ELR (cell line): ENCODE measurements at regions not wholly inside any gene's neighbourhood (a gene's known extent, or its start where the extent isn't known, plus 50 kb on each side); places are given as distances from the start of the nearest gene placed in this dataset.

Source experiments
- DNase-seq: peaks from one replicate; pipeline ENCODE4 v3.0.0-alpha.2; 2015; ENCODE audit warnings: low read depth

DNA sequence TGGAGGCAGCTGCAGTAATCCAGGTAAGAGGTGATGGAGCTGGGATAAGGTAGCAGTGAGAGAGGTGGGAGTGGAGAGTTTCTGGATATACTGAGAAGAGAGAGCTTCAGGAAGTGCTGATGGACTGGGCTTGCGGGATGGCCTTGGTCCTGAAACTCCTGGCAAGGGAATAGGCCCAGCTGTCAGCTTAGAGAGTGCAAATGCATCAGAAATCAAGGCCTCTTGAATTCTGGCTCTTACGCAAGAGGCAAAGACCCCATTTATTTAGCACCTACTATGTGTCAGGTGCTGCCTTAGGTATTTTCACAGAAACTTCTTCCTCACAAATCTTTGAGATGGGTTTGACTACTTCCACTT is 227.2 kb upstream of the MAP3K1 start:
- DNase-seq = no peak

- DNase-seq = no peak
Measured at GRCh38 chr5:56587381-56588130, 227.8 kb upstream of the MAP3K1 start.

- DNase-seq = no peak
Measured at GRCh38 chr5:56585999-56586691, 229.2 kb upstream of the MAP3K1 start.

DNA sequence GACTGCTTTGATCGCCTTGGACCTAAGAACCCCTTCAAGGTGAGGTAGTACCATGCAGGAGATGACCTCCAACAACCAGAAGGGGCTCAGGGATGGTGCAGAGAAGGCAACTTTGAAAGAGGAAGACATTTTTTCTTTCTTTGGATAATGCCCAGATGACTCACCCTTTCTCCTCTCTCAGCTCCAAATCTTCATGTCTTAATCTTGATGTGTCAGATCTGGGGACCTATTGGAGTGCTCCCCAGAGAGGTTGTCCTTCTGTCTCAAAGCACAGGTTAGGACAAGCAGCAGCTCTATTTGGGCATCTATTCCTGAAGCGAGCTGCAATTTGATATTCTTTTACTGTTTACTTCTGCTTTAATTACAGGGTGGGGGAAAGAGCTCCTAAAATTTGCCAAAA is 229.9 kb upstream of the MAP3K1 start:
- DNase-seq = peak; percentile 22

DNA sequence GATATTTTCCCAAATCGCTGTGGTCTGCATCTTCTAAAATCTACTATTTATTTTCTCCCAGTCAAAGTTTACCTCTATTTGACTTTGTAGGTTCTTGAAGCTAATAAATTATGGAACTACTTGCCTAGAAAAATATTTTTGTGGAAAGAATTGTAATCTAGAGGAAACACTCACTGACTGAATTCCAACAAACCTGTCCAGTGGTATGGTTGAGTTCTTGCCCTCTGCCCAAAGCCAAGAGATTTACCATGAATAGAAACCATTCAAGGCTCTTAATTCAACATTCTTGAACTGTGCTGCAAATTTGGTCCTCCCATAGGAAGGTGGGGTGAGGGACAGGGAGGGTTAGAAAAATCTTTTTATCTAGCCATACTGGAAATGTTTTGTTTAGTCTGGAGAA is 233.9 kb upstream of the MAP3K1 start:
- DNase-seq = no peak

DNA sequence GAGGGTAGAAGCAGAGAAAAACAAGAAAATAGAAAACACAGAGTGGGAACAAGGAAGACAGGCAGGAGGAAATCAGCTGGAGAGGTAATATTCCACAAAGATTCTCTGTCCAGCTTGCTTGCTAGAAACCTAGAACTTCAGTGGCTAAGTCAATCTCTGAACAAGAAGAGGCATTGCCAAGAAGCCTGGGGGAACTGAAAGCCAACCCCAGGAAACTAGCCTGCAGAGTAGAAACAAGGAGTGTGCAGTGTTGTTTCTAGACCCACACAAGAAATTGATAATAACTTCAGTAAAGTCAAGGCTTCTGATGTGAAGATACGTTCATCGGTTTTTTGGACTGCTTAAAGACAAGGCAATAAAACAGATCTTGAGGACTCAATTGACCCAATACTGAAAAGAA is 234.5 kb upstream of the MAP3K1 start:
- DNase-seq = no peak

GRCh38 chr5:56575821-56576220 is 239.5 kb upstream of the MAP3K1 start:
- no peak for DNase-seq

- peak; percentile 71 for DNase-seq
Measured at GRCh38 chr5:56574778-56575177, 240.6 kb upstream of the MAP3K1 start.

- peak; percentile 22 for DNase-seq
Measured at GRCh38 chr5:56569566-56569965, 245.8 kb upstream of the MAP3K1 start.

GRCh38 chr5:56569076-56569475 is 246.3 kb upstream of the MAP3K1 start:
- DNase-seq = no peak

GRCh38 chr5:56567278-56567677 is 248.1 kb upstream of the MAP3K1 start:
- DNase-seq = no peak

DNA sequence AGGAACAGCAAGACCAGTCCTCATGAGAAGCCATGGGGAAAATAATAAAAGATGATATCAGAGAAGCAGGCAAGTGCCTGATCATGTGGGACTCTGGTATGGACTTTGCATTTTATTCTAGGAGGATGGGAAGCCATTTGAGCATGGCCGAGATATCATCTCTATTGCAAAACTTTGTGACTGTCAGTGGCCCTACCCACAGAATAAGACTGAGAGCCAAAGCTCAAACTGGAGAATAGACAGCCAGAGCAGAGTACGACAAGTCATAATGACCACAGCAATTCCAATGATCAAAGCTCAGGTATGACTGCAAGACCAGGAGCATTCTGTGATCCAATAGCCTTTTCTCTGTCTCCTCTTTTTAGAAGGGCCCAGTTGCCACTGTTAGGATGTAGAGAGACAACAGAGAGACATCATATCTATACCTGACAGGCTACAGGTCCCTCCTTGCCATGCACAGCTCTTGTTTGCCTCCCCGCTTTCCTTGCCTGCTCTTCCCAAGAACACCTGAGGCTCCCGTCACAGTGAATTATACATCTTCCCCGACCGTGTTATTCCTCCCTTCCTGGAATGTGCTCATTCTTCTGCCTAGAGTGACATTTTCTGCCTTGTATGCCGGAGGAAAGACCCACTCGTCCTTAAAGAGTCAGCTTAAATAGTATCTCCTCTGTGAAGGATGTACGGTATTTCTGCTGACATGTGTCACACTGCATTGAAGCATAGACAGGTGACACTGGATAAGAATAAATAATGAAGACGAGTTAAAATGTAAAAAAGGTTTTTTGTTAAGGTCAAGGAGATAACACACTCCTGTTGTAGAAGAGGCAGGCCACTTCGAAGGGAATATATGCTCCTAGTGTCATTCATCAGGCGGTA is 248.7 kb upstream of the MAP3K1 start:
- no peak for DNase-seq

- DNase-seq = no peak
Measured at GRCh38 chr5:56565644-56566043, 249.7 kb upstream of the MAP3K1 start.

- no peak for DNase-seq
Measured at GRCh38 chr5:56565283-56565615, 250.1 kb upstream of the MAP3K1 start.

DNA sequence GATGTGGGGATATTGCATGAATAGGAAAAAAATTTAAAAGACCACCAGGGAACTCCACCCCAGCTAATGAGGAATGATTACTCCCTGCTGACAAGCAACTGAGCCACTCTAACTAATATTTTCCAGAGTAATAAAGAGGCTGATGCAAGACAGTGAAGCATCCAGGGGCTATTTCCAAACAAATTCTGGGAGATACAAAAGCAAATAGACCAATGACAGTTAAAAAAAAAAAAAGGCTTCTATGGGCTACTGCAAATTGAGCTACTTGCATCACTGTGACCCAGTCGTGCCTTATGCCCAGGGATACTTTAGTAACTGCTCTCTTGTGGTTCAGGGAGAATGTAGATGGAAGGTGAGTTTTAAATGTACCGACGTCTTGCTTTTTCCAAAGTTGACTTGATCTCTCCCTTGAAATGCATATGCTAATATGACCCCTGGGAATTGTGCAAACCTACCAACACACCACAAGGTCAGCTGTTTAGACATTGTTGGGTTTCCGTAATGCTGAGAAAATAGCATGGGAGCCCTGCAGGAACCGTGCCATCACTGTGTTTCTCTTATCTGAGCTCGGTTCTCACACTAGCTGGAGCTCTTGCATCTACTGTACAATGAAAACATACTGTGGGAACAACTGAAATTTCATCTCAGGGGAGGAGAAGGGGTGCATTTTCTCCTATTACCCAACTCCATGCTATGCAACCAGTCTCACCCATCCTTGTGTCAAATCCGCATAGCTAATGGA is 250.6 kb upstream of the MAP3K1 start:
- no peak for DNase-seq

- no peak for DNase-seq
Measured at GRCh38 chr5:56561455-56561854, 253.9 kb upstream of the MAP3K1 start.

DNA sequence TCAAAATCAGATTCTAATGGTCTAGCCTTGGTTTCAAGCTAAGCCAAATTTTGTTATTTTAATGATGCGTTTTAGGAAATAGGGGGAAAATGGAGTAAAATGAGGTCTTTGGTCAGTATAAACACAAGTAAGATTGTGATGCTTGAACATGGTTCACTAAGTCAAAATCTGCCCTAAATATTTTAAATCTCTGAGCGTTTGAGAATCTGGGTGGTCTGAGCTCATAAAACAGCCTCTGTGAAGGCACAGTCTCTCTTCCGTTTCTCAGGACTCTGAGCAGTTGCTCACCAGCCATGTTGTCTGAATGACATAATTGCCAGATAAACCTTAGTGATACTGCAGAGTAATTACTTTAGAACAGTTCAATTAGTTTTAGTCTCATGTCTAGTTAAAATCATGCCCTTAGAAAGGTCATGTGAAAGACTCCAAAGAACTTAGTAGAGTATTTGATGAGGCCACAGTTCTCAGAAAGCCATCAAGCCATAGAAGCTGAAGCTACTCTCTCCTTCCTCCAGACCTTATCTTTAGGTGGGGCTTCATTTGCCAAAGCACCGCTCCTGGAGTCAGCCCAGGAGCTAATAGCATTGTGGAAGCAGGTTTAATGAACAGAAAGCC is 257.1 kb upstream of the MAP3K1 start:
- no peak for DNase-seq

- no peak for DNase-seq
Measured at GRCh38 chr5:56557198-56557597, 258.2 kb upstream of the MAP3K1 start.

DNA sequence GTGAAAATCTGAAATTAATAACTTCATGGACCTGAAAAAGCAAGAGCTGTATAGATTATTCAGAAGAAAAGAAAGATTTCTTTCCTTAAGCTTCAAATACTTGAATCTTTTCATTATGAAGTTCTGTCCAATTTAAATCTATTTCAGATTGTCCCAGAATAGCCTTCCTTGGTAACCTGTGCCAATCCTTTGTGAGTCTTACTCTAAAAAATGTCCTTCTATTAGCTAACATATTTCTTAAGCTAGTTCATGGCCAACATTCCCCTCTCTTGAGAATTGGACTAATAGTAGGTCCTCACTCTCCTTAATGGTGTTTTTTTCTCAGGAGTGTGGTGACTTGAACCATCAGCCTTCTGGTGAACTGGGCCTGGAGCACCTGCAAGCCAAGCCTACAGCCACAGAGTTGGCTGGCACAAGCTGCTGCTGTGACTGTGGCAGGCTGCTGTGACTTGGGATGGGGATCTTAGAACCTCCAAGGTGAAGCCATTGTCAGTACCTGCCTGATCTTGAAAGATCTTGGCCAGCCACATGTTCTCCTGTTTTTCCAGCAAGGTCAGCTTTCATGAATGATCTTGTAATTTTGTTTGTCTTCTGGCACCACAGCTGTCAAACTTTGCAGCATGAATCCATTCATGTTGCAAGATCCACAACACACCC is 262.6 kb upstream of the MAP3K1 start:
- DNase-seq = no peak

DNA sequence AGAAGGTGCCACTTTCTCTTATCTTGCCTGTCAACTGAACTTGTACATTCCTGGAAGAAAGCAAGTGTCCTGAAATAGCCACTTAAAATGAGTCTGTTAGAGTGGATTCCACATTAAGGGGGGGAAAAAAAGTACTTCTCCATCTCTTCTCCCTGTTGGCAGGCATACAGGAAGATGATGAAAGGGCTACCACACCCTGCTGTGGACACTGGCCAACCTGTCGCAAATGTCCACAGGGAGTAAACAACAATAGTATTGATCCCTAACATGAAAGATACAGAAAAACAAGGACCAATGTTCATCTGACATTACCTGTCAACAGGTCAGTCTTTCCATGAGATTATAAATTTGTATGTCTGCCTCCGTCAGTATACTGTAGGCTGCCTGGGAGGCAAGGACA is 265.1 kb upstream of the MAP3K1 start:
- DNase-seq = no peak
